HepG2 (cell line): ENCODE measurements at regions not wholly inside any gene's neighbourhood (a gene's known extent, or its start where the extent isn't known, plus 50 kb on each side); places are given as distances from the start of the nearest gene placed in this dataset.

Experiments
- AGO2 ChIP-seq: fragments of 200-400 bp; formaldehyde crosslinking; optimal IDR thresholded peaks from 2 replicates; pipeline ENCODE3; 2017; ENCODE audit warnings: mild to moderate bottlenecking, low read depth, low read length, moderate library complexity
- FOXM1 ChIP-seq: sonication (generic); formaldehyde crosslinking; IDR thresholded peaks from 2 replicates; pipeline ENCODE4 v1.5.0; 2020; ENCODE audit warnings: missing genetic modification reagents
- HHEX ChIP-seq: IDR thresholded peaks from 2 replicates; pipeline ENCODE4 v1.6.1; 2016; ENCODE audit warnings: control low read depth
- HOXD1 ChIP-seq: sonication (generic); formaldehyde crosslinking; IDR thresholded peaks from 2 replicates; pipeline ENCODE4 v1.5.0; 2020; ENCODE audit warnings: missing genetic modification reagents
- POLR2AphosphoS2 ChIP-seq: IDR thresholded peaks from 2 replicates; pipeline ENCODE4 v1.6.1; 2011; ENCODE audit warnings: low read depth, low read length, improper control_type of control experiment
- SAP130 ChIP-seq: IDR thresholded peaks from 2 replicates; pipeline ENCODE4 v1.6.1; 2016; ENCODE audit warnings: low read depth
- ZBED4 ChIP-seq: sonication (generic); formaldehyde crosslinking; IDR thresholded peaks from 2 replicates; pipeline ENCODE4 v1.4.0; 2020; ENCODE audit warnings: missing genetic modification reagents, borderline replicate concordance
- ZFP1 ChIP-seq: IDR thresholded peaks from 2 replicates; pipeline ENCODE4 v1.6.1; 2016
- ZNF30 ChIP-seq: sonication (generic); formaldehyde crosslinking; IDR thresholded peaks from 2 replicates; pipeline ENCODE4 v1.5.0; 2020; ENCODE audit warnings: mild to moderate bottlenecking, missing genetic modification reagents
- ZNF367 ChIP-seq: sonication (generic); formaldehyde crosslinking; IDR thresholded peaks from 2 replicates; pipeline ENCODE4 v1.4.0; 2020; ENCODE audit warnings: missing genetic modification reagents, borderline replicate concordance
- ZNF432 ChIP-seq: sonication (generic); formaldehyde crosslinking; IDR thresholded peaks from 2 replicates; pipeline ENCODE4 v1.5.0; 2020; ENCODE audit warnings: missing genetic modification reagents, mild to moderate bottlenecking, borderline replicate concordance
- ZNF574 ChIP-seq: sonication (generic); formaldehyde crosslinking; IDR thresholded peaks from 2 replicates; pipeline ENCODE4 v1.4.0; 2020; ENCODE audit warnings: missing genetic modification reagents
- ZNF879 ChIP-seq: sonication (generic); formaldehyde crosslinking; IDR thresholded peaks from 2 replicates; pipeline ENCODE4 v1.8.1; 2023; ENCODE audit warnings: missing genetic modification reagents
- ZSCAN9 ChIP-seq: IDR thresholded peaks from 2 replicates; pipeline ENCODE4 v1.6.1; 2016; ENCODE audit warnings: borderline replicate concordance
- TF ChIP-seq, protein P1 (sequence below): IDR thresholded peaks from 2 replicates; pipeline ENCODE4 v1.6.1; 2016; ENCODE audit warnings: missing compliant biosample characterization, missing genetic modification reagents, borderline replicate concordance
- TF ChIP-seq, protein P2 (sequence below): sonication (generic); formaldehyde crosslinking; IDR thresholded peaks from 2 replicates; pipeline ENCODE4 v1.8.1; 2023; ENCODE audit warnings: mild to moderate bottlenecking, missing genetic modification reagents
- TF ChIP-seq, protein P3 (sequence below): sonication (generic); formaldehyde crosslinking; IDR thresholded peaks from 2 replicates; pipeline ENCODE4 v1.4.0; 2020; ENCODE audit warnings: missing genetic modification reagents
- TF ChIP-seq, protein P4 (sequence below): IDR thresholded peaks from 2 replicates; pipeline ENCODE4 v1.6.1; 2016; ENCODE audit warnings: missing compliant biosample characterization, missing genetic modification reagents, borderline replicate concordance

GRCh38 chr10:33507662-33508425 is 173.4 kb upstream of the NRP1 start (continued):
- TF ChIP-seq POLR2AphosphoS2: no peak
- no peak for TF ChIP-seq ZNF367 (CRISPR knock-in tag)
- TF ChIP-seq, protein P1, sequence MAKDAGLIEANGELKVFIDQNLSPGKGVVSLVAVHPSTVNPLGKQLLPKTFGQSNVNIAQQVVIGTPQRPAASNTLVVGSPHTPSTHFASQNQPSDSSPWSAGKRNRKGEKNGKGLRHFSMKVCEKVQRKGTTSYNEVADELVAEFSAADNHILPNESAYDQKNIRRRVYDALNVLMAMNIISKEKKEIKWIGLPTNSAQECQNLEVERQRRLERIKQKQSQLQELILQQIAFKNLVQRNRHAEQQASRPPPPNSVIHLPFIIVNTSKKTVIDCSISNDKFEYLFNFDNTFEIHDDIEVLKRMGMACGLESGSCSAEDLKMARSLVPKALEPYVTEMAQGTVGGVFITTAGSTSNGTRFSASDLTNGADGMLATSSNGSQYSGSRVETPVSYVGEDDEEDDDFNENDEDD: no peak
- 0 out of 2 replicates have a peak, but pooled peaks have one; percentile 25 for TF ChIP-seq ZBED4
- peak; percentile 58; the same call in 1 of the 2 replicates for TF ChIP-seq HHEX (CRISPR knock-in tag)
- TF ChIP-seq ZNF574 (CRISPR knock-in tag): peak; percentile 31; the same call in 1 of the 2 replicates
- peak; percentile 75 for TF ChIP-seq SAP130 (CRISPR knock-in tag)
- peak; percentile 95 for TF ChIP-seq ZFP1 (CRISPR knock-in tag)
- no peak for TF ChIP-seq ZNF879 (CRISPR knock-in tag)
- no peak for TF ChIP-seq AGO2
- TF ChIP-seq, protein P2, sequence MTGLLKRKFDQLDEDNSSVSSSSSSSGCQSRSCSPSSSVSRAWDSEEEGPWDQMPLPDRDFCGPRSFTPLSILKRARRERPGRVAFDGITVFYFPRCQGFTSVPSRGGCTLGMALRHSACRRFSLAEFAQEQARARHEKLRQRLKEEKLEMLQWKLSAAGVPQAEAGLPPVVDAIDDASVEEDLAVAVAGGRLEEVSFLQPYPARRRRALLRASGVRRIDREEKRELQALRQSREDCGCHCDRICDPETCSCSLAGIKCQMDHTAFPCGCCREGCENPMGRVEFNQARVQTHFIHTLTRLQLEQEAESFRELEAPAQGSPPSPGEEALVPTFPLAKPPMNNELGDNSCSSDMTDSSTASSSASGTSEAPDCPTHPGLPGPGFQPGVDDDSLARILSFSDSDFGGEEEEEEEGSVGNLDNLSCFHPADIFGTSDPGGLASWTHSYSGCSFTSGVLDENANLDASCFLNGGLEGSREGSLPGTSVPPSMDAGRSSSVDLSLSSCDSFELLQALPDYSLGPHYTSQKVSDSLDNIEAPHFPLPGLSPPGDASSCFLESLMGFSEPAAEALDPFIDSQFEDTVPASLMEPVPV: no peak
- TF ChIP-seq, protein P3, sequence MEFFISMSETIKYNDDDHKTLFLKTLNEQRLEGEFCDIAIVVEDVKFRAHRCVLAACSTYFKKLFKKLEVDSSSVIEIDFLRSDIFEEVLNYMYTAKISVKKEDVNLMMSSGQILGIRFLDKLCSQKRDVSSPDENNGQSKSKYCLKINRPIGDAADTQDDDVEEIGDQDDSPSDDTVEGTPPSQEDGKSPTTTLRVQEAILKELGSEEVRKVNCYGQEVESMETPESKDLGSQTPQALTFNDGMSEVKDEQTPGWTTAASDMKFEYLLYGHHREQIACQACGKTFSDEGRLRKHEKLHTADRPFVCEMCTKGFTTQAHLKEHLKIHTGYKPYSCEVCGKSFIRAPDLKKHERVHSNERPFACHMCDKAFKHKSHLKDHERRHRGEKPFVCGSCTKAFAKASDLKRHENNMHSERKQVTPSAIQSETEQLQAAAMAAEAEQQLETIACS (CRISPR knock-in tag): no peak
- TF ChIP-seq FOXM1 (CRISPR knock-in tag): no peak
- TF ChIP-seq, protein P4, sequence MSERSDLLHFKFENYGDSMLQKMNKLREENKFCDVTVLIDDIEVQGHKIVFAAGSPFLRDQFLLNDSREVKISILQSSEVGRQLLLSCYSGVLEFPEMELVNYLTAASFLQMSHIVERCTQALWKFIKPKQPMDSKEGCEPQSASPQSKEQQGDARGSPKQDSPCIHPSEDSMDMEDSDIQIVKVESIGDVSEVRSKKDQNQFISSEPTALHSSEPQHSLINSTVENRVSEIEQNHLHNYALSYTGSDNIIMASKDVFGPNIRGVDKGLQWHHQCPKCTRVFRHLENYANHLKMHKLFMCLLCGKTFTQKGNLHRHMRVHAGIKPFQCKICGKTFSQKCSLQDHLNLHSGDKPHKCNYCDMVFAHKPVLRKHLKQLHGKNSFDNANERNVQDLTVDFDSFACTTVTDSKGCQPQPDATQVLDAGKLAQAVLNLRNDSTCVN: no peak
- peak; percentile 85 for TF ChIP-seq ZSCAN9 (CRISPR knock-in tag)
- no peak for TF ChIP-seq ZNF30 (CRISPR knock-in tag)
- no peak; the same call in 1 of the 2 replicates for TF ChIP-seq HOXD1 (CRISPR knock-in tag)
- no peak for TF ChIP-seq ZNF432 (CRISPR knock-in tag)
